ENCODE measurements at regions not wholly inside any gene's neighbourhood (a gene's known extent, or its start where the extent isn't known, plus 50 kb on each side); places are given as distances from the start of the nearest gene placed in this dataset.
"Not testable (repeated sequence)": the region's sequence is repeated elsewhere in the genome, so short reads cannot be mapped to it uniquely, and the experiment has no call there.

DNA sequence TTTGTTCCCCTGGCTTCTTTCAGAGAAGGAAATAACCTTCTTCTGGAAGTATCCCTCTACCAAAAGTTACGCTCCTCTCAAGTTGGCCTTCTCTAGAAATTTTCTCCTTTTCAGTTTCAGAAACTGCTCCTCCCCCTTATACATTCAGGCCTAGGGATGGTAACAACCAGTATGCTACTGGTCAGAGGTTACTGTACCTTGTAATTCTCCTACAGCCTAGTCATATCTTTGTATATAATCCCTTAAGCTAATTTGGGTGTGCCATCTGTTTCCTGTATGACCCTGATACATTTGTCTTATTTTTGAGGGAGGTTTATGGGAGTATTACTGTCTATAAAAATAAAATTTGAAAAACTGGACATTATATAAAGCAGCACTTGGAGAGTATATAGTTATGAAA lies 98.0 kb upstream of the NOTCH2NLA start:
- in situ Hi-C loops (cut with HindIII; ENCODE audit: low pct_unique_long_range_greater_than_20kb, low sequenced_read_pairs); DNase-seq (ENCODE audit: low read depth in 1 of 2, low spot score in 1 of 2): not testable (repeated sequence)

GRCh38 chr1:146324463-146324862 lies 95.6 kb upstream of the NOTCH2NLA start:
- DNase-seq (ENCODE audit: low read depth in 1 of 2, low spot score in 1 of 2); in situ Hi-C loops (cut with HindIII; ENCODE audit: low pct_unique_long_range_greater_than_20kb, low sequenced_read_pairs): not testable (repeated sequence)

GRCh38 chr1:146323302-146323701 lies 94.5 kb upstream of the NOTCH2NLA start:
- in situ Hi-C loops (cut with HindIII; ENCODE audit: low pct_unique_long_range_greater_than_20kb, low sequenced_read_pairs); DNase-seq (ENCODE audit: low read depth in 1 of 2, low spot score in 1 of 2): not testable (repeated sequence)

DNA sequence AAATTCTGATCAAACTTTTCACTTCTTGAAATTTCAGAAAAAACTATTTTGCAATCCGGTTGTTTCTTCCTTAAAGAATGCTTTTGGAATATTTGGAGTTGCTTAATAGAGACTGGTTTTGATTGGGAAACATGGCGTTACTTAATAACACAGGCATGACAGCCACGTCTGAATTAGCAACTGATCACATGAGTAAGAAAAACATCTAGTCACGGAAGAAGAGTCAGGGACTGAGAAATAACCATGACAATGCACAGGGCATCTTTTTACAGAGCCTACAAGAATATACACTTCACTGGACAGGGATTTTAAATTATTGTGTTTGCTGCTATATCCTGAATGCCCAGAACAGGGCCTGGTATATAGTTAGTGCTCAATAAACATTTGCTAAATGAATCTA lies 94.1 kb upstream of the NOTCH2NLA start:
- DNase-seq (ENCODE audit: low read depth in 1 of 2, low spot score in 1 of 2); in situ Hi-C loops (cut with HindIII; ENCODE audit: low pct_unique_long_range_greater_than_20kb, low sequenced_read_pairs): not testable (repeated sequence)

DNA sequence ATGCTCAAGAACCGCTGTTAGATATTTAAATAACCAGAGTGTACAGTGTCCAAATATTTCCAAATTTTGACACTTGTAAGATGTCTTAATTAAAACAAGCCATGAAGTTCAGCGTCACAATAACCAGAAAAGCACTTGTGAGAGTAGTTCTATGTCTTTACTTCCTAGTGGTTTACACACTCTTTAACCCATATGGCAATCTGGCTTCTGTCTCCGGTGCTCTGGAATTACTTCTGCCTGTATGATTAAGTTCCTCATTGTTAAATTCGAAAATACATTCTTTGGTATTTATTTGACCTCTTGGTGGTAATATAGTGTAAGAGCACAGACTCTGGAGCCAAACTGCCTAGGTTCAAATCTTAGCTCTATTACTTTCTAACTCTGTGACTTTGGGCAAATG lies 89.9 kb upstream of the NOTCH2NLA start:
- in situ Hi-C loops (cut with HindIII; ENCODE audit: low pct_unique_long_range_greater_than_20kb, low sequenced_read_pairs): not testable (repeated sequence)

GRCh38 chr1:146317785-146318184 lies 89.0 kb upstream of the NOTCH2NLA start:
- in situ Hi-C loops (cut with HindIII; ENCODE audit: low pct_unique_long_range_greater_than_20kb, low sequenced_read_pairs); DNase-seq (ENCODE audit: low read depth in 1 of 2, low spot score in 1 of 2): not testable (repeated sequence)

More for the DNA sequence above, 89.9 kb upstream of the NOTCH2NLA start:
- not testable (repeated sequence) for DNase-seq (ENCODE audit: low read depth in 1 of 2, low spot score in 1 of 2)

DNA sequence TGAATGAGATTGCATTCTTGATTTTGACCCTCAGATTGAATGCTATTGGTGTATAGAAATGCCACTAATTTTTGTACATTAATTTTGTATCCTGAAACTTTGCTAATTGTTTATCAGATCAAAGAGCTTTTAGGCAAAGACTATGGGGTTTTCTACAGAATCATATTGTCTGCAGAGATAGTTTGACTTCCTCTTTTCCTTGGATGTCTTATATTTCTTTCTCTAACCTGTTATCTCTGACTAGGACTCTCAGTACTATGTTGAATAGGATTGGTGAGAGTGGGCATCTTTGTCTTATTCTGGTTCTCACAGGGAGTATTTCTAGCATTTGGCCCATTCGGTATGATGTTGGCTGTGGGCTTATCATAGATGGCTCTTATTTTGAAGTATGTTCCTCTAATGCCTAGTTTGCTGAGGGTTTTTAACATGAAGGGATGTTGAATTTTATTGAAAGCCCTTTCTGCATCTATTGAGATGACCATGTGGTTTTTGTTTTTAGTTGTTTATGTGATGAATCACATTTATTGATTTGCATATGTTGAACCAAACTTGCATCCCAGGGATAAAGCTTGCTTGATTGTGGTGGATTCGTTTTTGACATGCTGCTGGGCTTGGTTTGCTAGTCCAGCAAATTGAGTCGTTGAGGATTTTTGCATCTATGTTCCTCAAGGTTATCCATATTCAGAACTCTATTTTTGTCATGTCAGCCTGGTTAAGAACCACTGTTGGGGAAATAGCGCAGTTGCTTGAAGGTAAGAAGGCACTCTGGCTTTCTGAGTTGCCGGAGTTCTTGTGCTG lies 85.8 kb upstream of the NOTCH2NLA start:
- in situ Hi-C loops (cut with HindIII; ENCODE audit: low pct_unique_long_range_greater_than_20kb, low sequenced_read_pairs): not testable (repeated sequence)

DNA sequence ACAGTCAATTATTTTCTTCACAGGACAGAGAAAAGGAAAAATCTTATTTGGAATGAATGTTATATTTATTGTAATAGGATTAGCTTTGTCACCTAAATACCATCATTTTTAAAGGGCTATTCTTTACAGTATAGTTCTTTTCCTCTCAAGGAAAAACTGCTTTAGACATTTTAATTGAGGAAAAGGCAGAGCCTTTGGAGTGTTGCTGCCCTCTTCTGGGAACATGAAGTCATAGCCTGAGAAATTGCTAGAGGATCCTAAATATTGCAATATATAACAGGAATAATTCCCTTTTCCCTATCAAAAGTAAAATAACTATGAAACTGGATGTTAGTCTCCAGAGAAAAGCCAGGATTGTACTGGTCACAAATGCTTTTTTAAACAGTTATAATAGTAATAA lies 81.8 kb upstream of the NOTCH2NLA start:
- DNase-seq (ENCODE audit: low read depth in 1 of 2, low spot score in 1 of 2); in situ Hi-C loops (cut with HindIII; ENCODE audit: low pct_unique_long_range_greater_than_20kb, low sequenced_read_pairs): not testable (repeated sequence)

More for the DNA sequence above, 85.8 kb upstream of the NOTCH2NLA start:
- not testable (repeated sequence) for DNase-seq (ENCODE audit: low read depth in 1 of 2, low spot score in 1 of 2)

- DNase-seq (ENCODE audit: low read depth in 1 of 2, low spot score in 1 of 2); in situ Hi-C loops (cut with HindIII; ENCODE audit: low pct_unique_long_range_greater_than_20kb, low sequenced_read_pairs): not testable (repeated sequence)
Measured at GRCh38 chr1:146309427-146309826, 80.6 kb upstream of the NOTCH2NLA start.

DNA sequence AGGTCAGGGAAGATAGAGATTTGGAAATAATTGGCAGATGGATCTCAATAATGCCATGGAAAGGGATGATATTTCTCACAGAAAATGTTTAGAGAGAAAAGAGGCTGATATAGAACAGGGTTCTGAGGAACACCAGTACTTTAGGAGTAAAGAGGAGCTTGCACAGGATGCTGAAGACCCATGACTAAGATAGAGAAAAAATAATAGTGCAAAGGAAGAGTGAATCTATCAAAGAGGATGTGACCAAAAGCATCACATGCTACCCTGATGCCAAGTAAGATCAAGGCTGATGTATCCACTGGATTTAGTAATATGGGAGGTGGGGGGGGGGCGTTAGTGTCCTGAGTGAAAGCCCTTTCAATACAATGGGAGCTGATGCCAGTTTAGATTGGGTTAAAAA lies 80.1 kb upstream of the NOTCH2NLA start:
- in situ Hi-C loops (cut with HindIII; ENCODE audit: low pct_unique_long_range_greater_than_20kb, low sequenced_read_pairs); DNase-seq (ENCODE audit: low read depth in 1 of 2, low spot score in 1 of 2): not testable (repeated sequence)

- DNase-seq (ENCODE audit: low read depth in 1 of 2, low spot score in 1 of 2); in situ Hi-C loops (cut with HindIII; ENCODE audit: low pct_unique_long_range_greater_than_20kb, low sequenced_read_pairs): not testable (repeated sequence)
Measured at GRCh38 chr1:146308152-146308551, 79.3 kb upstream of the NOTCH2NLA start.

GRCh38 chr1:146307632-146308031 lies 78.8 kb upstream of the NOTCH2NLA start:
- in situ Hi-C loops (cut with HindIII; ENCODE audit: low pct_unique_long_range_greater_than_20kb, low sequenced_read_pairs); DNase-seq (ENCODE audit: low read depth in 1 of 2, low spot score in 1 of 2): not testable (repeated sequence)

DNA sequence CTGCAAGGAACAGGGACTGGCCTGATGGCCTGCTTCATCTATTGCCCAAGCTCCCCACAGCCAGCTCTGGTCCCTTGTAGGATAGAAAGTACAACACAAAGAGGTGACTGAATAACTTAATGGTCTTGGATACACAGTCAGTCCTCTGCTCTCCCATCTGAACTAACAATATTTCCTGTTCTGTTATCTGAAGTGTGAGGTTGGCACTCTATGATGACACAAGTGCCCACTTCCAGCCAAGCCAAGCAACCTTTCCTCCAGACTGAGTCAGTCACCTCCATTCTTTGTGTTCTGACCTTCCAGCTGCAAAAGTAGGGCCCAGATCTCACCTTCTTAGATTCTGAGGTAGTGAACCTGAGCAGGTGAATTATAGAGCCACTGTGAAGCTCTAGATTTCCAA lies 77.8 kb upstream of the NOTCH2NLA start:
- DNase-seq (ENCODE audit: low read depth in 1 of 2, low spot score in 1 of 2); in situ Hi-C loops (cut with HindIII; ENCODE audit: low pct_unique_long_range_greater_than_20kb, low sequenced_read_pairs): not testable (repeated sequence)

DNA sequence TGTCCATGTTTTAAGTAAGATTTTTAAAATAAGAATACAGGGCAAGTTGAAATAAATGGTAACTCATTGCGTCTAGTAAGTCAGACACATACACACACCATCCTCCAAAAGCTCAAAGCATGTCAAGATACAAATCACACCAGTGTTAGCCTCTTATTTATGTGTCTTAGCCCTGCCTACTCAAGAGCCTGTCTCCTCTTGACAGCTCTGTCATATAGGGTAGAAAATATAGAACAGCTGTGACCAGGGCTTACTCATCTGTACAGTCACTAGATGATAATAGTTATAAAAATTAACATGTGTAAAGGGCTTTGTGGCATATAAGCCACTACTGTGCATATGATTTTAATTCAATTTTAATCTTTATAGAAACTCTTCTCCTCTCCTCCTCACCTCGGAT lies 76.6 kb upstream of the NOTCH2NLA start:
- DNase-seq (ENCODE audit: low read depth in 1 of 2, low spot score in 1 of 2); in situ Hi-C loops (cut with HindIII; ENCODE audit: low pct_unique_long_range_greater_than_20kb, low sequenced_read_pairs): not testable (repeated sequence)

DNA sequence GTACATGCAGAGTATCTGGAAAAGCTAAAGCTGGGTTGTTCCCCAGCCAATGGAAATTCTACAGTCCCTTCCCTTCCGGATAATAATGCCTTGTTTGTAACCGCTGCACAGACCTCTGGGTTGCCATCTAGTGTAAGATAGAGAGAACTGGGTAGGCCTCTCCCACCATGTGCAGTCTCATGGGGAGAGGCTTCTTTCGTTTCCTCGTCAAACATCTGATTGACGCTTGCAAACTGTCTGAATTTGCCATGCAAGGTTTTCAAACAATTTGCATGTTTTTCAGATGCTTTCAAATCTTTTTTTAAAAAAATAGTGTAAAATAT lies 69.7 kb upstream of the NOTCH2NLA start:
- in situ Hi-C loops (cut with HindIII; ENCODE audit: low pct_unique_long_range_greater_than_20kb, low sequenced_read_pairs); DNase-seq (ENCODE audit: low read depth in 1 of 2, low spot score in 1 of 2): not testable (repeated sequence)

DNA sequence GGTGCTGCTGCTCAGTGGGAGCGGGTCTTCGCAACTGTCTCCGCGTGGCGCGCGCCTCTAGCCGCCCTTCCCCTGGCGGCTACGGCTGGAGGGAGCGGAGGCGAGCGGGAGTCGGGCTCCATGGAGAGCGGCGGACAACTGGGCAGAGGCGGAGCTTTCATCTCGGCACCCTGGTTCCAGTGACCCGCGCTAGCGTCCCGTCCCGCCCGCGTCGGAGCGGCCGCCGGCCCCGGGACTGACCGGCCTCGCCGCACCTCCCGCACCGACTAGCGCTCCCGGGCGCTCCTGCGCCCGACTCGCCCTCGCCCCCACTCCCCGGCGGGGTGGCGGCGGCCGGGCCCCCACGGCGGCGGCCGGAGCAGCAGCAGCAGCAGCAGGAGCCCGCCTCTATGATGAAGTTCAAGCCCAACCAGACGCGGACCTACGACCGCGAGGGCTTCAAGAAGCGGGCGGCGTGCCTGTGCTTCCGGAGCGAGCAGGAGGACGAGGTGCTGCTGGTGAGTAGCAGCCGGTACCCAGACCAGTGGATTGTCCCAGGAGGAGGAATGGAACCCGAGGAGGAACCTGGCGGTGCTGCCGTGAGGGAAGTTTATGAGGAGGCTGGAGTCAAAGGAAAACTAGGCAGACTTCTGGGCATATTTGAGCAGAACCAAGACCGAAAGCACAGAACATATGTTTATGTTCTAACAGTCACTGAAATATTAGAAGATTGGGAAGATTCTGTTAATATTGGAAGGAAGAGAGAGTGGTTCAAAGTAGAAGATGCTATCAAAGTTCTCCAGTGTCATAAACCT lies 69.2 kb upstream of the NOTCH2NLA start:
- DNase-seq (ENCODE audit: low read depth in 1 of 2, low spot score in 1 of 2); in situ Hi-C loops (cut with HindIII; ENCODE audit: low pct_unique_long_range_greater_than_20kb, low sequenced_read_pairs): not testable (repeated sequence)

DNA sequence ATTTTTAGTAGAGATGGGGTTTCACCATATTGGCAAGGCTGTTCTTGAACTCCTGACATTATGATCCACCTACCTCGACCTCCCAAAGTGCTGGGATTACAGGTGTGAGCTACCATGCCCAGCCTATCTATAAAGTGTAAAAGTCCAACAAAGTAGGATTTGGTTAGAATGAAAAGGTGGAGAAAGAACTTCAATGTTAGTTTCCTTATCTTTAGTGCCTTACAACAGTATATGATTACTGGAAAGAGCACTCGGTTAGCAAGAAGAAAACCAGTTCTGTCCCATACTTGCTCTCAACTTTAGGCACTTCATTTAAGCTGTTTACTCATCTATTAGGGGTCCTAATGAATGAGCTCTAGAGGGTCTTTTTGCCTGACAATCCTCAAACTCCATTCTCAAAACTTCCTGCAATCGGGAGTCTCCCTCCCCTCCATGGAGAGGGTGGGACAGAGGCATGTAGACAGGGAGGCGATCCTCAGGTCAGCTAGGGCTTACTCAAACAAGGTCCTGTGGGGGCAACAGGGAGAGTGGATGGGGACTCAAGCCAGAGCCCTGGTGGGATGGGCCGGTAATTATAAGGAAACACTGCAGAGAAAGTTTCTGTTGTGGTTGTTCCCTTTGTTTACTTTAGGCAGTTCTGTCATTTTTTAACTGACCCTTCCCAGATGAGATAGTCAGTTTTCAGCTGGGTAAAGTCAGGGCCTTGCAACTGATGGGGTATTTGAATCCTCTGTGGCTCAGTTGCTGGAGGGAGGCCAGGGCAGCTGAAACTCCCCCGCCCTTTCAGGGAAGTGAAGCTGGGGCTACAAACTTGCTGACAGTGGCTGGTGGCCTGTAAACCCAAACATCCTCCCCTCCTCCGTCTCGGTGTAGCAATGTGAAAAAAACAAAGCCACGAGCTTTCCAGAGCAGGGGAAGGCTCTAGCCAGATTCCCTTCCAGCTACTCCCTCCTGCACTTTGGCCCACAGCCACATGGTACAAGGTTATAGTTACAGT lies 64.4 kb upstream of the NOTCH2NLA start:
- in situ Hi-C loops (cut with HindIII; ENCODE audit: low pct_unique_long_range_greater_than_20kb, low sequenced_read_pairs); DNase-seq (ENCODE audit: low read depth in 1 of 2, low spot score in 1 of 2): not testable (repeated sequence)

GRCh38 chr1:146292424-146292823 lies 63.6 kb upstream of the NOTCH2NLA start:
- in situ Hi-C loops (cut with HindIII; ENCODE audit: low pct_unique_long_range_greater_than_20kb, low sequenced_read_pairs); DNase-seq (ENCODE audit: low read depth in 1 of 2, low spot score in 1 of 2): not testable (repeated sequence)

Measured in T47D (cell line).